Left colon (tissue), 2 donors: ENCODE measurements at regions not wholly inside any gene's neighbourhood (a gene's known extent, or its start where the extent isn't known, plus 50 kb on each side); places are given as distances from the start of the nearest gene placed in this dataset.
"Not testable (repeated sequence)": the region's sequence is repeated elsewhere in the genome, so short reads cannot be mapped to it uniquely, and the experiment has no call there.

Experiments
- ATAC-seq: fragments of 200-7000 bp; cut with Tn5 transposase; one replicate; pipeline ENCODE4 v1.9.1; 2020; ENCODE audit warnings: mild to moderate bottlenecking, moderate library complexity
- DNase-seq, 2 donors: peaks; one replicate each; pipeline ENCODE4 v3.0.0-alpha.2; 2020
- intact Hi-C, 2 donors: fragments of 100-400 bp; cut with DNase I in 1 of 2; cut with micrococcal nuclease in 1 of 2; formaldehyde crosslinking; loops; one replicate each; pipeline versions ENCODE4 v1.11.2 to v1.14.0; 2022; cut with DNase I, micrococcal nuclease
- donor health status: DM: no; HTN: no; CAD: no.
- donor health status: DM: yes; HTN: yes; CAD: no.

DNA sequence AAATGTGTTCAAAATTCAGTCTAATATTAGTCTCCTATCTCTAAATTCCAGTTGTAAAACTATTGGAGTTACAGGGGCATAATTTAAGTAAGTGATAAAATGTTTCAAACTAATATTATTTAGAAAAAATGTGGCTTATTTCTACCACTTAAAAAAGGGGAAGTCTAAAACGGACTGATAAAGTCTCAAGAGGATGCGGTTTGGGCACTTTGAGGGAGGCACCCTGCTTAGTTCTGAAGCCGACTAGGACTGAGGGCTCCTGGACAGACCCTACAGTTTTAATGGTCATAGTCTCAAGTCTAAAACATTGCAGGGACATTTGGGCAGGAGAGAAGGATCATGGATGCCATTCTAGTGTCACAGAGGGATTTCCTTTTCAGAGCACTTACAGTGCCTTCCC lies 566.3 kb downstream of the NR2F2 start:
- ATAC-seq (no peak), DNase-seq (no peak)
- intact Hi-C loops = loop anchor here in 1 of 2 donors (10.0 kb wide), 1 partner anchor 542 kb away; no protein-coding TSS in a partner anchor

DNA sequence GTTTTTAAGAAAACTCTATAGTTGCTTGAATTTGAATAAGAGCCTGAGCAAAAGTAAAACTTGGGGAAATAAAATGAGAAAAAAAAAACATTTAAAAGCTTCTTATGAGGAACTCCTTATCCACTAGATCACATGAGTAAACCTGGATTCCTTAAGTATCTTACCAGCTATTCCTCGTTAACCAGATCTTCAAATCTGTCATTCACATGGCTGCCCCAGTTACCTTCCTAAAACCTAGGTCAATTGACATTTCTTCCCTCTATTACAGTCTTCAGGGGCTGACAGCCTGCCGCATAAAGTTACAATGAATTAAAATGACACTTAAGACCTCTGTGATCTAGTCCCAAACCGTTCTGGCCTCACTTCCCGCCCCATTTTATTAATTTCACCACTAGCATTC lies 583.6 kb downstream of the NR2F2 start:
- no peak for DNase-seq
- intact Hi-C loops = no loop called here
- ATAC-seq = no peak

DNA sequence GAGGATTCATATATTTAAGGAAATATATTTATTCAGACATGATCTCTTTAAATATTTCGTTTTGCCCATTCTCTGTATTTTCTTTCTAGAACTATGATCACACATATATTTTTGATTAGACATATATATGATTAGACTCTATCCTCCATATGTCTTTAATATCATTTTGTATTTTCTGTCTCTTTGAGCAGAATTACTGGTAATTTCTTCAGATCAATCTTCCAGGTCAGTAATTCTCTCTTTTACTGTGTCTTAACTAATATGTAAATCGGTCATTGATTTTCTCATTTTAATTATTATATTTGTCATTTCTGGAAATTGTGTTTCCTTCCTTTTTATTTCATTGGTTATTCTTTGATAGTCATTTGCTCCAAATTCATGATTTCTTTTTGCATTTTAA lies 586.2 kb downstream of the NR2F2 start:
- ATAC-seq = no peak
- no peak for DNase-seq
- intact Hi-C loops = no loop called here

DNA sequence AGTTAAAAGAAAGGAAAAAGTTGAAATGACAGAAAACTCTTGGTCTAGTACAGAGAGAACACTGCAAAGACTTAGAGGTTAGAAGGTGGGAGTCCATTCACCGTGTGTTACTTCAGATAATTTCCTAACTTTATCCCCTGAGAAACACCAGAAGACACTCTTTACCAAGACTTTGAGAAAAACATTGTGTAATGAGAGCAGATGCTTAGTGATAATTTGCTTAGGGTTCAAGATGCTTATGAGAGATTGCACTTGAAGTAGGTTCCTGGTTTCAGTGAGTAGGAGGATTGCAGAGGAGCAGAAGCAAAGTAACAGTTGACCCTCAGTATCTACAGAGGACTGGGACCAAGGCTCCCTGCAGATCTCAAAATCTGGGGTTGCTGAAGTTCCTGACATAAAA lies 594.1 kb downstream of the NR2F2 start:
- ATAC-seq (no peak), DNase-seq (no peak)
- intact Hi-C loops = no loop called here

DNA sequence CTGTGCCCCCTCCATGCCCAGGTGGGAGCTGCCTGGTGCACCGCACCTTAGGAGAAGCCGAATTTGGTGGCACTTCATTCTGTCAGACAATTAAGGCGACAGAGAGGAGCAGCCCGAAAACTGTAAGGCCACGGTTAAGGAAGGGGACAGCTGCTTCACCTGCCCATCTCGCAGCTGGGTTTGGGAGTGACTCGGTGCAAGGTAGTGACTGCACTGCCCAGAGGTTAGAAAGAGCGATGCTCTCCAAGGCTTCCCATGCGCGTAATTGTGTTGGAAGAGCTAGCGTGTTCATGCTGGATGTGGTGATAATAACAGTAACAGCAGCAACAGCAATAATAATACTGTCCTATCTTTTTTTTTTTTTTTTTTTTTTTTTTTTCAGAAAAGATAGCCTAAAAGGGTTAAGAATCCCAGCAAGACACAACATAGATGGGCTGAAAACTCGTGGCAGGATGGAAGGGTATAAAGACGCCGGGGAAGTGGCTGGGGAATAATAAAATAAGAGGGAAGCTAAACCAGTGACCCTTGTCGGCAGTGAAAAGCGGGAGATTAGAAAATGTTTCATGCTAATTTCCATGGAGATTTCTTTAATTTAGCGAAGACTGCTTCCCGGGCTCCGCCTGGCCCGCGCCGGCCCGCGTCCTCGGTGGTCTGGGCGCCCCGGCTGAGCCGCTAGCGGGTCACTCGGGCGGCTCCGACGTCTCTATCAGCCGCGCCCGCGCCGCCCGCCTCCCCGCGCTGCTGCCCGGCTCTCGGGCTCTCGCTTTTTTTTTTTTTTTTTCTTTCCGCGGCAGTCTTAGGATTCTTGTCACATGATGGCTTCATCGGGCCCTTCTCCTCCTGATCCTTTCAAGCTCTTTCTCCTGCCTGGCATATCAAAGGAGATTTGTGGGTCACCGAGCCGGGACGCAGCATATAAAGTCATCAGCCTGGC lies 617.1 kb downstream of the NR2F2 start:
- ATAC-seq (no peak), DNase-seq (no peak)
- intact Hi-C loops = no loop called here

DNA sequence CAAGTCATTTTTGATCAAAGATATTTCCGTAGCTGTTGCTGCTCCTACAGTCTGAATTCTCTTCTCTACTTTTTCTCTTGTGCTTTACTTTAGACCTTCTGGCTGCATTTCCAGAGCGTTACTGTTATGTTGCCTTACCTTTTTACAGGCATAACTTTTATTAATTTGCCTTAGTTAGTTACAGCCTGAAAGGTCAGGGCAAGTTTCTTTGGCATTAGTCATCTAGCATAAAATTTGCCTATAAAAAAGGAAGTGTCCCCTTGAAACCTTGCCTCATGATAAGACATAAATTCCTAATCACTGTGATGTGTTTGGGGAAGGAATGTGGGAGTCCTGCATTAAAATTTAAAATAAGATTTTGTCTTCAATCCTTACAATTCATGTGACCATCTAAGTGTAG lies 618.5 kb downstream of the NR2F2 start:
- intact Hi-C loops = no loop called here
- ATAC-seq (no peak), DNase-seq (no peak)

DNA sequence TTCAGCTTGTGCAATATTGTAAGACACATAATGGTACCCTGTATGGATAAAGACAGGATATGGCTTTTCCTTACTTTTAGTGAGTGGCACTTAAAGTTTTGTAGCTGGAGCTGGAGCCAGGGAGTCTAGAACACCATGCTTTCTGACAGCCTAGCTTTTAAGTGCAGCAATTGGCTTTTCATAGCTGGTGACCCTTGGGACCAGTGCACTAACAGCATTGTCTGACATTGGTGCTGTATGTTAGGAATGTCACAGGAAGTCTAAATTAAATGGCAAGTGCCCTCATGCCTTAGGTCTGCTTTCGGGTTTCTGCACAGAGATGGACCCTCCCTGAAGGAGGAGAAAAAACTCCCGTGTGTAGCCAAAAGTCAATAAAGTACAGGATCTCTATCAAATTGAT lies 628.2 kb downstream of the NR2F2 start:
- DNase-seq (no peak), ATAC-seq (no peak)
- intact Hi-C loops = no loop called here

DNA sequence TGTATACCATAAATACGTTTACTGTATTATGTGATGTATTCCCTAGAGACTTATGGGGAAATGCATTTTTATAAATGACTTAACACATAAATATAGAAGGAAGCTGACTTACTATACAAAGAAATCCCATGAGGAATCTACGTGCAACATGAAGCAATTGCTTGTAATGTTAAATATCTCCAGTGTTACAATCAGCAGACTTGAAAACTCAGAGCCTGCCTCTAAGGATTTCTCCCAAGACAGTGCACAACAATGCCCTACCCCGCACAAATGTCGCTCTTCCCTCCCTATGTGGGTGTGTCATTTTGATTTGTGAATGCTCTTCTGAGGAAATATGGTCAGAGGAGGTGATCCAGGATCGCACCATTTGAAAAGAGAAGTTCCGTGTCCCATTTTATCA lies 629.0 kb downstream of the NR2F2 start:
- DNase-seq = no peak
- intact Hi-C loops = no loop called here

DNA sequence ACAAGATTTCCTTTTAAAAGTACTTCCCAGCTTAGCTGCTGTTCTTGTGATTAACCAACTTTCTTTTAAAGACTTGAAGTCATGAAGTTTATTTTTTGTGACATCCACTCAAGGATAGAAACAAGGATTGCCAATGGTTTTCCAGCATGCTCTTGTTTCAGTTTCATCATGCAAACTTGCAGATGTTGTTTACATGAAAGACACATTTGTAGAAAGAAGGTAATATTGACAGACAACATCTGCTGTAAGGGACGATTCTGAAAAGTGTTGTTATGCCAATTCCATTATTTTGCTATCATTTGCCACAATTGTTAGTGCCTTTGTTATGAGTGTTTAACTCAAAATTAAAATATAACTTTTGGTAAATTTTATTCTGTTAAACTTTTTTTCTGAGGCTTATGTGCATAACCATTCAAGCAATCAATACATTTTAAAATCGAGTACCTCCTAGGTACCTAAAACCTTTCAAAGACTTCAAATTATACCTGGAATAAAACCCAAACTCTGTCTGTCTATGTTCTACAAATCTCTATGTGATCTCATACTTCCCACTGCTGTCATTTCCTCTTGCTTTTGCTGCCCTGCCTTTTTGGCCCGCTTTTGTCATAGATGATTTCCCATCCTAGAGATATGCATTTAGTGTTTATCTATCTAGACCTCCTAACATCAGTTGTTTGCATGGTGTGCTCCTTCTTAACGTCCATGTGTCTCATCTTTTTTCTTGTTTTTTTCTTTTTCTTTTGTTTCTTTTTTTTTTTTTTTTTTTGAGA lies 630.4 kb downstream of the NR2F2 start:
- no peak for DNase-seq
- ATAC-seq = no peak
- intact Hi-C loops = no loop called here

More for the DNA sequence above, 629.0 kb downstream of the NR2F2 start:
- ATAC-seq = no peak

DNA sequence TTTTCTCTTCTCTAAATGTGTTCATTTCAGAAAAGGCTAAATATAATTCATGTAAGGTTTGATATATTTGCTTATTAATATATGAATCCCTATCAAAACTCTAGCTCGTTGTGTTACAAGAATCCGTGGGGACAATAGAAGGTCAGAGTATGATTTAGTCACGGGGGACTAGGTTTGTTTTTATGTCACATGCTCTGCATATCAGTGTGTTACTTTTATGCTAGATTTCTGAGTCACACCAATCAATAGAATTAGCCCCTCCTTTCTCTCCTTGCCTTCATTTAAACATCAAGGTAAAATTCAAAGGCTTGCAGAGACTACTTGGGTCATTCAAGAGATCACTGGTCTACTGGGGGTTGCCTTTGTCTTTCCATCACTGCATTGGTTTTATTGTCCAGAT lies 636.1 kb downstream of the NR2F2 start:
- no peak for ATAC-seq
- intact Hi-C loops = no loop called here
- no peak for DNase-seq

DNA sequence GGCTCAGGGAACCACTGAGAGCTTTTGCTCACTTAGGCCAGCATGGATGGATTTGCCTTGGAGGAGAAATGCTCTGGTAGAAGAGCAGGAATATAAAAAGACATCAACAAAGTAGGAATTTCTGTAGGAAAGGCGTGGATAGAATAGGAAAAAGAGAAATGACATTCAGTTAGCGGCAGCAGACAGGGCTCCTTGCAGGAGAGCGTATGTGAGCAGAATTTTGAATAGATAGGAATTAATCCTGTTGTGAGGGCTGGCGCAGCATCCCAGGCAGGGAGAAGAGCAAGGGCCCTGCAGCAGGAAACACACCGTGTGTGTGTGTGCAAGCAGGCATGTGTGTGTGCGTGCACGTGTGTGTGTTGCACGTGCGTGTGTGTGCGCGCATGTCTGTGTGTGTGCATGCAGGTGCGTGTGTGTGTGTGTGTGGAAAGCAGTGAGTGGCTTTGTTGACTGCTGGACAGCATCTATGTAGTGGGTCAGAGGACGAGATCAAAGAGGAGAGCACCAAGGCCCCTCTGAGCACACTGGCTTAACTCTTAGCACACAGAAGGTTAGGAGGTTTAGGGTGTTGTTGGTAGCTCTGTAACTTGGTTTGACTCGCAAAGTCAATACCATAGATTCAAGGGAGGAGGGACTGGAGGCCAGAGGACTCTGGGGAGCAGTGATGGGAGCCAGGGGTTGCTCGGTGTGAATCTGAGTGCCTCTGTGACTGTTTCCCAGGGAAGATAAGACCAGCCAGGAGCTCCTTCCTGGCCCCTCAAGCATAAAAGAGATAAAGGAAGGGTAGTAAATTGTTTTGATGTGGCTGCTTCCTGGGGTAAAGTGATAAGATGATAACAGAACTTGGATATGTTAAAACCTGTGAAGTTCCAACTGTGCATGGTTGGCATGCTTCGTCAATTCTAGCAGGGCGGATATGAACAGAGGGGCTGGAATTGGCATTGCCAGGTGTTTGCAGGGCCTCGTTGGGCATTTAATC lies 639.5 kb downstream of the NR2F2 start:
- ATAC-seq = no peak
- DNase-seq = no peak
- intact Hi-C loops = no loop called here

DNA sequence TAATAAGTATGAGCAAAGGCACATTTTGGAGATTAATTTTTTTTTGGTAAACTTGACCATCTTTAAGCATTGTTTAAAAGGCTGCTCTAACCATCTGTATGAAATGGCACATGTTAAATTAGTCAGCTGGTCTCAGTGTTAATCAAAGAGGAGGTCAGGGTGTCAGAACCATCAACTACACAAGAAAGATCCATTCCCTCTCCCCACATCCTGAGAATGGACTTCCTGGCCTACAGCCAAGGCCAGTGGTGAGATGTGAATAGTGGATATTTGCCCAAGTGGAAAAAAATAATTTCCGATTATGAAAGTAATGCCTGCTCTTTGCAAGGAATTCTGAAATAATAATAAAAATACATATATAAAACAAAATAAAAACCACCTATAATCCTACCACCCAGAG lies 641.7 kb downstream of the NR2F2 start:
- ATAC-seq = no peak
- no peak for DNase-seq
- intact Hi-C loops = no loop called here

DNA sequence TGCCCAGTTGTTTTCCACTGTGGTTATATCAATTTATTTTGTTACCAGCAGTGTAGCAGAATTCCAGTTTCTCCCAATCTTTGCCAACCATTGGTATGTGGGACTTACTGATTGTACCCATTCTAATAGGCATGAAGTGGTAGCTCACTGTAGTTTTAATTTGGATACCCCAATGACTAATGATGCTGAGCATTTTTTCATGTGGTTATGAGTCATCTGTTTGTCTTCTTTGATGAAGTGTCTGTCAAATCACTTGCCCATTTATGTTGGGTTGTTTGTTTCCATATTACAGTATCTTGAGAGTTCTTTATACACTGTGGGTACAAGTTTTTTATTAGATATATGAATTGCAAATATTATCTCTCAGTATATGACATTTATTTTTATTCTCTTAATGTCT lies 644.3 kb downstream of the NR2F2 start:
- intact Hi-C loops = no loop called here
- ATAC-seq (no peak), DNase-seq (no peak)

DNA sequence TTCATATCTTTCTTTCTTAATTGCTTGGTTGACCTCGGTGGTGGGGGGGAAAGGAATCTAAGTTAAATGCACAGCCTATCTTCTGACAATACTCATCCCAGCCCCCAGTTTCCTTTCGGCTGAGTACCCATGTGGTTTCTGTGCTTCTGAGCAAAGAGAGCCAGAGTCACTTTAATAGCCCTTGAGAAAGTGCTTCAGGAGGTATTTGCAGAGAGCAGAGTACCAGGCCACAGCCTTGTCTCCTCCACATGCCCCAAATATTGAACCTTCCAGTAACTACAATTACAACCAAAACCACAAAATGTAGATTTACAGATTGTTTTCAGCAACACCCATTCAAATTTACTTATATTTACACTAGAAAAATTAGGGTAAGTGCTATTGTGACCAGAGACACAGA lies 647.4 kb downstream of the NR2F2 start:
- DNase-seq (no peak), ATAC-seq (no peak)
- intact Hi-C loops = no loop called here

DNA sequence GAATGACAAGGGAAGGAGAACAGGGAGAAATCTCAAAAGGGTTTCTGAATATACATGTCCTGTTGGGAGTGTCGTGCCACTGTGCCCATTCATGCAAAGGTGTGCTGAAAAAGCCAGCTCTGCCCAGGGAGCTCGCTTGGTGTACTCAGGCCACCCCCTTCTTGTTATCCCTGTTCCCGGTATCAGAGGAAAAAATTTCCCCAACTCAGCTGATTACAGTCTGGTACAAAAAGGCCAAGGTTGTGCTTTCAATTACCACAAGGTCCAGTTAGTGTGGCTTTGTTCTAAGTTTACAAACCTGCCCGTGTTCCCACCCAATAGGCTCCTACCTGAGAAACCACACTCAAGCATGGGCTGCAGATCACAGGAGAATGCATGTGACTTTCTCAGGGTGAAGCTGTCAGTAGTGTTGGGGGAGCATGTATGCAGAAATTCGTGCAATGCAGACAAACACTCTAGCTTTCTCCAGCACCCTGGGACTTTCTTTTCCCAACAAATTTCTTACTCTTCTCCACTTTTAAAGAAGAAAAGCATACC lies 648.5 kb downstream of the NR2F2 start:
- no peak for ATAC-seq
- intact Hi-C loops = no loop called here
- no peak for DNase-seq

DNA sequence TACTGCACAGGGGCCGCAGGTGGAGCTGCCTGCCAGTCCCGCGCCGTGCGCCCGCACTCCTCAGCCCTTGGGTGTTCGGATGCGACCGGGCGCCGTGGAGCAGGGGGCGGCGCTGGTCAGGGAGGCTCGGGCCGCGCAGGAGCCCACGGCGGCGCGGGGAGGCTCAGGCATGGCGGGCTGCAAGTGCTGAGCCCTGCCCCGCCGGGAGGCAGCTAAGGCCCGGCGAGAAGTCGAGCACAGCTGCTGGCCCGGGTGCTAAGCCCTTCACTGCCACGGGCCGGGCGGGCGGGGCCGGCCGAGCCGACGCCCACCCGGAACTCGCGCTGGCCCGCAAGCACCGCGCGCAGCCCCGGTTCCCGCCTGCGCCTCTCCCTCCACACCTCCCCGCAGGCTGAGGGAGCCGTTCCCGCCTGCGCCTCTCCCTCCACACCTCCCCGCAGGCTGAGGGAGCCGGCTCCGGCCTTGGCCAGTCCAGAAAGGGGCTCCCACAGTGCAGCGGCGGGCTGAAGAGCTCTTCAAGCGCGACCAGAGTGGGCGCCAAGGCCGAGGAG lies 653.7 kb downstream of the NR2F2 start:
- ATAC-seq, intact Hi-C loops, DNase-seq: not testable (repeated sequence)

DNA sequence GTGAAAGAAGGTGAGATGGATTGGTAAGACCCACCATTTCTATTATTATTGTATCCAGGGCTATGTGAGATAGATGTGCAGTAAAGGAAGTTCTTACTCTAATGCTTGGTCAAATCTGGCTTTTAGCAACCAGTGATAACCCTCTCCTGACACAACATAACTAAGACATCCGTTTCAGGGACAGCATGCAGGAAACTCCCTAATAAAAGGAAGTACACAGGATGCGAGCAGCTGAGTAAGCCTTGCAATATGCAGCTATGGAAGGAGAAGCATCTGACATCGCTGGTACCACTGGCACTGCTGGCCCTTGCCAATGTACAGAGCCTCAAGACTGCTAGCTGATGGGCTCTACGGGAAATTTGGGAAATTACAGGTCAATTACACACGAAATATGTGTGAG lies 662.3 kb downstream of the NR2F2 start:
- DNase-seq (no peak), ATAC-seq (no peak)

DNA sequence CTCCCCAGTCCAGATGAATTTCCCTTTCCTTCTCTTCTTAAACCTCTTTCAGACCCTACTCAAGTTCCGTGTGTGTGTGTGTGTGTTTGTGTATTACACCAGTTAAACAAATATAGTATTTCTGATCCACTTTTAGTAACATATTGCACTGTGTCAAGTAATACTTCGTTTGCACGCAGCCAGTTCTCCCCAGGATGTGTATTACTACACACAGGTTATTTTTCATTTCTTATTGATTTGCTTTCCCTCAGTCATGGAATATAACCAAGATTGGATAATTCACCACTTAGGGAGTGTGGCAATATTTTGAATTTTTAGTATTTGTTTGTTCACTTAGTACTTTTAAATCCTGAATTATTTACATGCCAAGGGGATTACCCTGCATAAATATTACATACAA lies 667.0 kb downstream of the NR2F2 start:
- DNase-seq (no peak), ATAC-seq (no peak)
- intact Hi-C loops = no loop called here

More for the DNA sequence above, 662.3 kb downstream of the NR2F2 start:
- intact Hi-C loops = no loop called here

DNA sequence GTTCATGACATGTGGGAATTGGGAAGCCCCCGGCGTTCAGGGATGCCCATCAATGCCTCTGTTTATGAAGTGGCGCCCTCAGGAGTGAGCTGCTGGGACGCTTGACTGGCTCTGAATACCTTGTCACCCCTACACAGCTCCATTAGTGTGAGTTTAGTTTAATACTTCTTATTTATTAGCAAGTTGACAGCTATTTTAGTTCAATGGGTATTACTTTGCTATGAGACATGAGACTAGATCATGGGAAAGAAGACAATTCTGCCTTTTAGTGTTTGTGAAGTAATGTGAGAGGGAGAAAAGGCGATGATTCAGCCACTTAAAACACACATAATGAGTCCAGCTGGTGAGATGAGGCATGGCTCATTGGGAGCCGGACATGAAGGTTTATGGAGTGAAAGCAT lies 678.5 kb downstream of the NR2F2 start:
- intact Hi-C loops = no loop called here
- DNase-seq = no peak
- ATAC-seq = no peak
